ENCODE measurements at regions not wholly inside any gene's neighbourhood (a gene's known extent, or its start where the extent isn't known, plus 50 kb on each side); places are given as distances from the start of the nearest gene placed in this dataset.

GRCh38 chr15:89421219-89421618, 75.2 kb downstream of the RHCG start:
- no peak for DNase-seq (ENCODE audit: low read depth in 3 of 3, low spot score in 1 of 3)

GRCh38 chr15:89419370-89419984, 76.9 kb downstream of the RHCG start:
- no peak for DNase-seq (ENCODE audit: low read depth in 3 of 3, low spot score in 1 of 3)

- DNase-seq (ENCODE audit: low read depth in 3 of 3, low spot score in 1 of 3): no peak
These were observed 79.1 kb downstream of the RHCG start for GRCh38 chr15:89417206-89417725.

- peak in 1 of 3 donors; percentile 60 for DNase-seq (ENCODE audit: low read depth in 3 of 3, low spot score in 1 of 3)
These were observed 79.8 kb downstream of the RHCG start for GRCh38 chr15:89416339-89417183.

GRCh38 chr15:89414571-89414970, 79.9 kb upstream of the POLG start:
- no peak for DNase-seq (ENCODE audit: low read depth in 3 of 3, low spot score in 1 of 3)

GRCh38 chr15:89413877-89414276, 79.3 kb upstream of the POLG start:
- DNase-seq (ENCODE audit: low read depth in 3 of 3, low spot score in 1 of 3): no peak

GRCh38 chr15:89412905-89413411, 78.3 kb upstream of the POLG start:
- DNase-seq (ENCODE audit: low read depth in 3 of 3, low spot score in 1 of 3): no peak

- no peak for DNase-seq (ENCODE audit: low read depth in 3 of 3, low spot score in 1 of 3)
These were observed 75.4 kb upstream of the POLG start for GRCh38 chr15:89410039-89410435.

- DNase-seq (ENCODE audit: low read depth in 3 of 3, low spot score in 1 of 3): no peak
These were observed 74.8 kb upstream of the POLG start for GRCh38 chr15:89409184-89410038.

- no peak for DNase-seq (ENCODE audit: low read depth in 3 of 3, low spot score in 1 of 3)
These were observed 74.0 kb upstream of the POLG start for GRCh38 chr15:89408372-89409183.

- DNase-seq (ENCODE audit: low read depth in 3 of 3, low spot score in 1 of 3): no peak
These were observed 72.5 kb upstream of the POLG start for GRCh38 chr15:89406940-89407607.

GRCh38 chr15:89406218-89406939, 71.8 kb upstream of the POLG start:
- no peak for DNase-seq (ENCODE audit: low read depth in 3 of 3, low spot score in 1 of 3)

GRCh38 chr15:89405494-89405893, 70.9 kb upstream of the POLG start:
- no peak for DNase-seq (ENCODE audit: low read depth in 3 of 3, low spot score in 1 of 3)

- DNase-seq (ENCODE audit: low read depth in 3 of 3, low spot score in 1 of 3): no peak
These were observed 69.4 kb upstream of the POLG start for GRCh38 chr15:89404023-89404422.

GRCh38 chr15:89402518-89402805, 67.8 kb upstream of the POLG start:
- DNase-seq (ENCODE audit: low read depth in 3 of 3, low spot score in 1 of 3): no peak

GRCh38 chr15:89401631-89402517, 67.2 kb upstream of the POLG start:
- no peak for DNase-seq (ENCODE audit: low read depth in 3 of 3, low spot score in 1 of 3)

GRCh38 chr15:89400782-89401545, 66.3 kb upstream of the POLG start:
- no peak for DNase-seq (ENCODE audit: low read depth in 3 of 3, low spot score in 1 of 3)

Data from stimulated activated CD4-positive, alpha-beta T cell treated with anti-CD3 and anti-CD28 coated beads, TNF-alpha, amount 100 ng/mL, for 1 hour (primary cell).